ENCODE measurements at regions not wholly inside any gene's neighbourhood (a gene's known extent, or its start where the extent isn't known, plus 50 kb on each side); places are given as distances from the start of the nearest gene placed in this dataset.

- TF ChIP-seq CTCF (IDR thresholded peaks at IDR 0.05) (no peak), POLR2A (IDR thresholded peaks at IDR 0.05) (no peak)
Observed at GRCh38 chr18:30705943-30706342, 336.6 kb downstream of the DSC3 start.

Data from heart left ventricle (tissue), 13 donors.